ENCODE measurements at regions not wholly inside any gene's neighbourhood (a gene's known extent, or its start where the extent isn't known, plus 50 kb on each side); places are given as distances from the start of the nearest gene placed in this dataset.
"Not testable (repeated sequence)": the region's sequence is repeated elsewhere in the genome, so short reads cannot be mapped to it uniquely, and the experiment has no call there.

DNA sequence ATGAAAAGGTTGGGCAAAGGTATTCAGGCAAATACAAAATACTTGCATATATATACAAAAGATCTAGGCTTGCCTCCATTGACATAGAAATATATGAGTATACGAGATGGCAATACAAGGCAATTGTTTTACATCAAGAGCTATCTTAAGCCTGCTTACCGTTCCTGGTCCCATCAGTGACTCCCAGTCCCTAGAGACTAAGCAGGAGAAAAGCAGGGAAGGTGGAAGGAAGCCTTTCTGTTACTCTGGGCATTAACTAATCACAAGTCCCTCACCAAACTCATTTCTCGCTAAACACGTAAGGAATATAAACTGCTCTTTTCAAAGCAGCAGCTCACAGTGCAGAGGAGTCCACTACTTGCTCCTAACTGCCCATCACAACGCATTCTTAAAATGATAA, 125.2 kb downstream of the ZNF608 start:
- DNase-seq (ENCODE audit: low read depth in 1 of 2, low spot score in 1 of 2) = no peak

GRCh38 chr5:124620743-124621142, 125.7 kb downstream of the ZNF608 start:
- DNase-seq (ENCODE audit: low read depth in 1 of 2, low spot score in 1 of 2) = no peak

- DNase-seq (ENCODE audit: low read depth in 1 of 2, low spot score in 1 of 2) = no peak
These were observed 127.3 kb downstream of the ZNF608 start for GRCh38 chr5:124619121-124619520.

- no peak for DNase-seq (ENCODE audit: low read depth in 1 of 2, low spot score in 1 of 2)
These were observed 128.7 kb downstream of the ZNF608 start for GRCh38 chr5:124617787-124618186.

DNA sequence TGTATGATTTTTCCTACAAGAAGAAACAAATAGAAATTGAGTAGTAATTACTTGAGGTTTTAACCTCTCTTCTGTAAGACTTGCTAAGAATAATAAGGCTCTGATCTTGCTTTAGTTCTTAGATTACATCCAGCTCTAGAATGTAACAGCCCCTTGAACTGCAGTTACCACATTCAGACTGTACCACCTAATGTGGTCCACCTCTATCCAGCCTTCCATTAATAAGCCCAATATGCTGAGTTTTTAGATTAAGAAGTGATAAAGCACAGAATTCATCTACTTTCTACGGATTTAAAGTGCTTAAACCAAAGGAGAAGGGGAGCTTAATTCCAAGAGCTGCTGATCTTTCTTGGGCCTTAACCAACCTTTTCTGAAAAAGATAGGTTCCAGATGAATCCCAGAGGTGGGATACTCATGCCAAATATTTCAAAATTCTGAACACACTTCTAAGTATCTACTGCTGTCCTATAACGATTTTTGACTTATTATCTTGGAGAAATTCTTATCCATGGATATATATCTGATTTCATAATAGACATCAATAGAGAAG, 131.5 kb downstream of the ZNF608 start:
- no peak for DNase-seq (ENCODE audit: low read depth in 1 of 2, low spot score in 1 of 2)

DNA sequence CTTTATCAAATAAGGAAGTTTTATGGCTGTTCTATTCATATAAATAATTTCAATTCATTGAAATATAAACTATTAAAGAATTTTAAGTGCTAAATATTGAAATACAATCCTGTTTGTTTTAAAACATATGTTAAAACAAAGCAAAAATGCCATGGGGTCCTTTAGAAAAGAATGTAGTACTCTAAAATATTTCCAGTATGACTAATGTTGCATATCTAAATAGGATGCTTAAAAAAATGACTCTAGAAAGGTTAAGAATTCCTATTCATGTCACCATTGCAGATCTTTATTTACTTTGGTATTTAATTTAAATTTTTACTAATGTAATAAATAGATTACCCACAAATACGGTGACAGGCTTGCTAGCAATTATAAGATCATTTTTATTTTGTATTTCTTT, 132.3 kb downstream of the ZNF608 start:
- no peak for DNase-seq (ENCODE audit: low read depth in 1 of 2, low spot score in 1 of 2)

DNA sequence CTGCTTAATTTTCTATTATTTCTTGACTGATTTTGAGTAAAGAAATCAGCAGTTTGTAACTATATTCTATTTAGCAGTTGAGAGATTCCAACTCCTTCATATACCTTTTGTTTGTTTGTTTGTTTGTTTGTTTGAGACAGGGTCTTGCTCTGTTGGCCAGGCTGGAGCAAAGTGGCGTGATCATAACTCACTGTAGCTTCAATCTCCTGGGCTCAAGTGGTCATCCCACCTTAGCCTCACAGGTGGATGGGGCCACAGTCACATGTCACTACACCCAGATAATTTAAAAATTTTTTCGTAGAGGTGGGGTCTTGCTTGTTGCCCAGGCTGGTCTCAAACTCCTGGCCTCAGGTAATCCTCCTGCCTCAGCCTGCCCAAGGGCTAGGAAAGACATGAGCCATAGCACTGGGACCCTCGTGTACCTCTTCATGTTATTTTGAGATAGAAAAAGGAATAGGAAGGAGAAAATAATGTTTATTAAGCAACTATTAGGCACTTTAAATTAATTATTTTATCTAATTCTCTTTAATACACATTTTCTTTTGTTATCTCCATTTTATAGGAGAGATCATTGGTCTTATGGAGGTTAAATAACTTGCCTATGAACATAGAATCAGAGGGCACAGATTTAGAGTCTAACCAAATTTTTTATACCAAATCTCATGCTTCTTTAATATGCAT, 133.0 kb downstream of the ZNF608 start:
- no peak for DNase-seq (ENCODE audit: low read depth in 1 of 2, low spot score in 1 of 2)

DNA sequence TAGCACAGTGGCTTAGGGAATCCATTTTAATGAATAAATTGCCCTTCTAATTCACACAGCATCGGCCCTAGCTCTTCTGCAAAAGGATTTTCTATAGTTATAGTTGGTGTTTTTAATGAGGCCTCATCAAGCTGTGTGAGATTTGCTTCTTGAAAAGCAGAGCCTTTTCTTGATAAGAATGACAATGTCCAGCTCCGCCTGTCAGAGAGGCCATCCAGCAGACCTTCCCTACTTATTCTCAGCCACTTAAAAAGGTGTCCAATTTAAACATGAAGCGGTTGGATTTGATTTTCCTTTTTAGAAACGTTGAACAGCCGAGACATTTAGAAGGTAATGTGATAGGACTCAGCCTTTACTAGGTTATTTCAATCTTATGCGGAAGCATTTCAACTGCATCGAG, 134.4 kb downstream of the ZNF608 start:
- no peak for DNase-seq (ENCODE audit: low read depth in 1 of 2, low spot score in 1 of 2)

GRCh38 chr5:124611262-124611661, 135.2 kb downstream of the ZNF608 start:
- DNase-seq (ENCODE audit: low read depth in 1 of 2, low spot score in 1 of 2) = not testable (repeated sequence)

GRCh38 chr5:124609685-124610084, 136.8 kb downstream of the ZNF608 start:
- DNase-seq (ENCODE audit: low read depth in 1 of 2, low spot score in 1 of 2) = not testable (repeated sequence)

DNA sequence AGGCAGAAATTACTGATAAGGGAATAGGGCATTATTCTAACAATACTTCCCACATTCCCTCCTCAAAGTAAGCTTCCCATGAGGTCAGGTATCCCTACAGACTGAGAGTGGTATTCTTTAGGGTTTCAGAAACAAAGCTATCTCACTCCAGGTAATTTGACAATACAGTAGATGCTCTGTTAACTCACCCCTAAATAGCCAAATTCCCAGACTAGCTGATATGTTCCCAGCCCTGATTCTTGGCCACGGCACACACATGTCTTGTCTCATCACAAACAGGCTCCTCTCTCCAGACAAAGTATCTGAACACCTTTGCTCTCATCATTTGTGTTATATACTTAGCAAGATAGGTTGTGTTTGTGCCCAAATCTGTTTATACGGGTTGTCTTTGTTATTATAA, 139.9 kb downstream of the ZNF608 start:
- DNase-seq (ENCODE audit: low read depth in 1 of 2, low spot score in 1 of 2) = no peak

- DNase-seq (ENCODE audit: low read depth in 1 of 2, low spot score in 1 of 2) = no peak
These were observed 140.3 kb downstream of the ZNF608 start for GRCh38 chr5:124606093-124606492.

GRCh38 chr5:124605541-124605940, 140.9 kb downstream of the ZNF608 start:
- no peak for DNase-seq (ENCODE audit: low read depth in 1 of 2, low spot score in 1 of 2)

GRCh38 chr5:124604419-124604818, 142.0 kb downstream of the ZNF608 start:
- DNase-seq (ENCODE audit: low read depth in 1 of 2, low spot score in 1 of 2) = no peak

DNA sequence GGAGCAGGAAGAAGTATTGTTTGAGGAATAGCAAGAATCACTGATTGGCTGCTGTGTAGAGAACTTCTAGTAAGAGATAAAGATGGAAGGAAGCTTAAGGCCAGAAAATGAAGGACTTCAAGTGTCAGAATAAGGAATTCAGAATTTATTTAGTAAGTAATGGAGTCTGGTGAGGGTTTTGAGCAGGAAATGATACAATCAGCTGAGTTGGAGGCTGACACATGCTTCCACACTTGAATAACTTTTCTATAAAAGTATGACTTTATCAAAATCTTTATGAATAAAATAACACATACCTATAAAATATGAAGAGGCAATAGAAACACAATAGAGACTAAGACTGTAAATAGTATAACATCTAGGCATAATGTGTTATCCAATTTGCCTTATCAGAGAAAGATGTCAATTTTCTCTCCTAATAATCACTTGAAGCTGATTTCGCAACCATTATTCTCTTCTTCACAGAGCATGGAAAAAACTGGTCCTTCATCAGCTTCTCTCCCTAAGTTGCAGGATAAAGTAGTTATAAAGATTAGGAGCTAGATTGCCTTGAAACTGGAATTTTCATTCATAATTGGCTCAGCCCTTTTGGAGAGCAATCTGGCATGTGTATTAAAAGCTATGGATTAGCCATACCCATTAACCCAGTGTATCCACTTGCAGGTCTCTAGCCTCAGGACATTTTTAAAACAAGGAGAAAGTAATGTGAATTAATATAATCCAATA, 143.4 kb downstream of the ZNF608 start:
- DNase-seq (ENCODE audit: low read depth in 1 of 2, low spot score in 1 of 2) = no peak

DNA sequence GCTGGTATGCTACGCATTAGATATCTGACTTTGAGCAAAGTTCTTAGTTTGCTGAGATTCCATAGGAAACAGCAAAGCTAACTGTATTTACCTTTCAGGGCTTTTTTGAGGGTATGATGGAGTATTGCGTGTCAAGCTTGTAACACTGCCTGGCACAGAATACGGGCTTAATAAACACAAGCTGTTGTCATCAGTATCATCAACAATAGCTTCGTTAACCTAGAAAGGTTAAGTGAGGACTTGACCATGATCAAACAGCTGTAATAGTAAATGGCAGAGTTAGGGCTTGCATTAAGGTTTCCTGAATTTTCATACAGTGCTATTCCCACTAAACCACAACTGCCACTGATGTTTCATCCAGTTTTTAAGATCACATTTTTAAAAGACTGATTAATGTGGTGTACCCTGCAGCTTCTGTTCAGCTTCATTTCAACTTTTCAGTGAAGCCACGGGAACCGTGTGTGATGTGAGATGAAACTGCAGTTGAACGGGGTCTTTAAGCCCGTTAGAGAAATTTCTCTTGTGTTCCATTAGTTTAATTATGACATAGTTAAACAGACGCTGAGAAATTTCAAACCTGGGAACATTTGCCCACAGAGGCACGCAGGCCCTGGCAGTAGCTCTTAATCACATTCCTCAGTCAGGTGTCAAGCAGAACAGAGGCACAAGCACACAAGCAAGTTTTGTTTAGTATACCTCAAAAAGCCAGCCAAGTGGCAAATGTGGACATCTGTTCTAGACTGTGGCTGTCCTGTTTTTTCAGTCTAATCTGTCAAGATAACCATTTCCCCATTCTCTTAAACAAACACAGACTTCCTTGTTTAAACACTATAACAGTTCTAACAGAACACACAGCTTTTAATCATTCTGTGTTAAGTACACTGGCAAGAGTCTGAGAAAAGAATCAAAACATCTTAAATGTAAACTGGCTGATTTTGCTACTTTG, 147.1 kb downstream of the ZNF608 start:
- DNase-seq (ENCODE audit: low read depth in 1 of 2, low spot score in 1 of 2) = no peak

DNA sequence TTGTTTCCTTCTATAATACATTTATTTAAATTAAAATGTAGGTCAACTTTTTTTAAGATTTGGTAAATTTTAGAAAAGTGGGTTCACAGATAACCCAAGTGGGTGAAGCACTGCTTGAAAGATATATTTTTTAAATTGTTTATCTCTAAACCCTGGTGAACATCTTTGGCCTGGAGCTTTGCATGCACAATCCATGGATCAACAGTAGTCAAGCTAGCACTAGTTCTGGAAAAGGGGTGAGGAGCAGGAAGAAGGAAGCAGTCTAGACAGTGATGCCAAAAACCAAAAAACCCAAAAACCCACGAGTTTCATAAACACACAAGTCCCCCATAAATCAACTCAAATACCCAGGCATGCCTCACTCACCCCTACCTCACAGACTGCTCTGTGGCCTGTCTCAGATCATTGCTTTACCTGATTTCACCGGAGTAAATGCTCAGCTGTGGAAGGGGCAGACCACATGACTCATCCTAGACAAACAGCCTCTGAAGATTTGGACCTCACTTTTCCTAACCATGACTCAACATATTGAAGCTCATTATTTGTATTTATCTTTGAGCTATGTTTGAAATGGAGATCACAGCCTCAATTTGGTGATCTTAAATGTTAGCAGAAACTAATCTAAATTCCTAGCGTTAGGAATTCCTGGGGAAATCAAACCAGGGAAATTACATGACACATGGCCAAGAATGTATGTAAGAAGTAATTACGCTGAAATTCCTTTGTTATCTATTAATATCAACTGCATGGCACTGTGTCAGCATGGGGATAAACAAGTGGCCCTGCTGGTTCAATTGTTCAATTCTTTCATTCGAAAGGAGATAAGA, 149.6 kb downstream of the ZNF608 start:
- no peak for DNase-seq (ENCODE audit: low read depth in 1 of 2, low spot score in 1 of 2)

DNA sequence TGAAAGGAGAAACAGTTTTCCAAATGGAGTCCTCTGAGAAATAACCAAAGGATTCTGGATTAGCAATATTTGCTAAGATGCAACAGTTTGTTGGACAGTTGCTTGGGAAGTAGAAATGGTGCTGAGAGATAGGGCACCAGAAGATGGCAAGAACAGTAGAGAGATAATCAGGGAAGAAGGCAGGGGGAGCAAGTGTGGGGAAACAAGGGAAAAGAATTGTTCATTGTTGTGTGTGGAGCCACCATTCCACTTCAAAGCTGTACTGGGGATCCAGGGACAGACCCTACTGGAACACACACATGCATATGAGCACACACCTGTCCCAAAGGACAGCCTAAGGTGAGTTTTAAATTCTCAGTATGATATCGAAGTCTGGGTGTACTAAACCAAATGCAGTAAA, 152.5 kb downstream of the ZNF608 start:
- DNase-seq (ENCODE audit: low read depth in 1 of 2, low spot score in 1 of 2) = no peak

DNA sequence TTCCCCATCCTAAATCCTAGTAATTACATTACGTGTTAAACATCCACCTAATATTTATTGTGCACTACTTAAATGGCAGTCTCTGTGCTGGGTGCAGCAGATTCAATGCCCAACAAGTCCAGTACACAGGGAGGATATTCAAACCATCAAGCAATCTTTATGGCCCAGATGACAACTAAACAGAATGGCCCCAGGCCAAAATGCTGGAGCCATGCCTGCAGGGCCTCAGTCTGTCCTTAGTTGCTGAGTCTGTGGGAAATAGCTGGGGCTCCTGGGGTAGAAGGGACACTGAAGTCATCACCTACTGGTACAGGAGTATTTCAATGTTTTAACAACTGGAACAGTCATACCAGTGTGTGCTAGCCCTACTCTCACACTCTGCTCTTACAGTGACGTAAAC, 153.5 kb downstream of the ZNF608 start:
- DNase-seq (ENCODE audit: low read depth in 1 of 2, low spot score in 1 of 2) = no peak

DNA sequence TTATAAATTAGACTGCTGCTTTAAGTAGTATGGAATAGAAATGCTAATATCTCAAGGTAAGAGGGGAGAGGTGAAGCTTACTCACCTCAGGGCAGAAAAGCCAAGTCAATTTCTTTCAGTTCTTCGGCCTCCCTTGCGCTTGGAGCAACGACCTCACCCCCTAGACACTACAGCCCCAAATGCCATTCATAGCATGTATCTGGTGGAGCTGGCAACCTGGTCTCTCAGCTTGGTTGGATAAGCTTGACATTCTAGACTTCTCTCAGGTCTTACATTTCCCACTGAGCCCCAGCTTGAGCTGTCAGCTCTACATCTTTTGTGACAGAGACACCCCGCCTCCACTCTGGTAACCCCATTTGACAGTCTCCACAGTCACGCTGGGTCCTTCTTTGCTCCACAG, 154.9 kb downstream of the ZNF608 start:
- DNase-seq (ENCODE audit: low read depth in 1 of 2, low spot score in 1 of 2) = no peak

DNA sequence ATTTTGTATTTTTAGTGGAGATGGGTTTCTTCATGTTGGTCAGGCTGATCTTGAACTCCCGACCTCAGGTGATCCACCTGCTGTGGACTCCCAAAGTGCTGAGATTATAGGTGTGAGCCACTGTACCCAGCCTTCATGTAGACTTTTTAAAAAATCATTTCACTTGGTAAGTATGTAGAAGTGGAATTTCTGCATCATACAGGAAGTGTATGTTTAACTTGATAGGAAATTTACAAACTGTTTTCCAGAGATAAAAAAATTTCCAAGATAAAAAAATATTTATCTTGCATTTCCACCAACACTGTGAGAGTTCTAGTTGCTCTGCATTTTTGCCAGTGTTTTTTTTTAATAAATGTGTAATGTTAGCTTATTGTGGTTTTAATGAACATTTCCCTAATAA, 155.8 kb downstream of the ZNF608 start:
- DNase-seq (ENCODE audit: low read depth in 1 of 2, low spot score in 1 of 2) = no peak

Data from activated T-helper 1 cell treated with anti-CD3 and anti-CD28 coated beads, Interleukin-2, amount 50 U/mL, for 16 hours (primary cell).